A204.1 (cell line): ENCODE measurements at regions not wholly inside any gene's neighbourhood (a gene's known extent, or its start where the extent isn't known, plus 50 kb on each side); places are given as distances from the start of the nearest gene placed in this dataset.
"Not testable (repeated sequence)": the region's sequence is repeated elsewhere in the genome, so short reads cannot be mapped to it uniquely, and the experiment has no call there.

ENCODE experiments used
- FAIRE-seq: peaks from 2 replicates; lab custom pipeline; 2012; peaks lifted over from hg19 to GRCh38; lab: Jason Lieb, UNC

GRCh38 chr5:107068782-107069181 lies 602.0 kb downstream of the EFNA5 start:
- no peak for FAIRE-seq

- FAIRE-seq, result no peak
These were observed 603.3 kb downstream of the EFNA5 start for GRCh38 chr5:107067395-107067794.

GRCh38 chr5:107063511-107063910 lies 607.2 kb downstream of the EFNA5 start:
- no peak for FAIRE-seq

GRCh38 chr5:107058803-107059202 lies 611.9 kb downstream of the EFNA5 start:
- FAIRE-seq, result no peak

GRCh38 chr5:107058235-107058634 lies 612.5 kb downstream of the EFNA5 start:
- FAIRE-seq, result no peak

- no peak for FAIRE-seq
These were observed 614.5 kb downstream of the EFNA5 start for GRCh38 chr5:107056278-107056677.

GRCh38 chr5:107047048-107047447 lies 623.7 kb downstream of the EFNA5 start:
- no peak for FAIRE-seq

- no peak for FAIRE-seq
These were observed 627.1 kb downstream of the EFNA5 start for GRCh38 chr5:107043665-107044064.

- FAIRE-seq, result no peak
These were observed 629.8 kb downstream of the EFNA5 start for GRCh38 chr5:107040907-107041306.

GRCh38 chr5:107032629-107033028 lies 638.1 kb downstream of the EFNA5 start:
- no peak for FAIRE-seq

GRCh38 chr5:107028938-107029337 lies 641.8 kb downstream of the EFNA5 start:
- FAIRE-seq, result no peak

- no peak for FAIRE-seq
These were observed 644.8 kb downstream of the EFNA5 start for GRCh38 chr5:107025712-107026497.

- no peak for FAIRE-seq
These were observed 647.0 kb downstream of the EFNA5 start for GRCh38 chr5:107023732-107024131.

- FAIRE-seq, result no peak
These were observed 649.2 kb downstream of the EFNA5 start for GRCh38 chr5:107021575-107021974.

- no peak for FAIRE-seq
These were observed 650.1 kb downstream of the EFNA5 start for GRCh38 chr5:107020626-107021025.

- FAIRE-seq, result no peak
These were observed 653.1 kb downstream of the EFNA5 start for GRCh38 chr5:107017616-107018015.

- no peak for FAIRE-seq
These were observed 658.4 kb downstream of the EFNA5 start for GRCh38 chr5:107012371-107012770.

GRCh38 chr5:107011605-107012004 lies 659.1 kb downstream of the EFNA5 start:
- FAIRE-seq, result no peak

- no peak for FAIRE-seq
These were observed 660.7 kb downstream of the EFNA5 start for GRCh38 chr5:107010060-107010459.

GRCh38 chr5:107005653-107006052 lies 665.1 kb downstream of the EFNA5 start:
- no peak for FAIRE-seq

- no peak for FAIRE-seq
These were observed 665.6 kb downstream of the EFNA5 start for GRCh38 chr5:107005161-107005560.

- FAIRE-seq, result no peak
These were observed 668.6 kb downstream of the EFNA5 start for GRCh38 chr5:107002115-107002514.

- FAIRE-seq, result not testable (repeated sequence)
These were observed 671.2 kb downstream of the EFNA5 start for GRCh38 chr5:106999506-106999905.

GRCh38 chr5:106986006-106986405 lies 684.7 kb downstream of the EFNA5 start:
- no peak for FAIRE-seq
